GM23248 (cell line): ENCODE measurements at regions not wholly inside any gene's neighbourhood (a gene's known extent, or its start where the extent isn't known, plus 50 kb on each side); places are given as distances from the start of the nearest gene placed in this dataset.
A peak's percentile ranks its signal among the peaks of the same experiment; 100 is the strongest.

Experiments used
- DNase-seq: peaks from one replicate; pipeline ENCODE4 v3.0.0-alpha.2; 2015
- H2AFZ ChIP-seq: fragments of 200-600 bp; sonication (generic); 2 replicates; pipeline ENCODE4 v1.6.1; 2016; ENCODE audit warnings: antibody characterized with exemption
- H3F3A ChIP-seq: fragments of 200-600 bp; sonication (generic); 2 replicates; pipeline ENCODE4 v1.6.1; 2016; ENCODE audit warnings: mild to moderate bottlenecking, antibody characterized with exemption, mixed run types; ENCODE audit not compliant: insufficient read depth
- H3K27ac ChIP-seq: fragments of 200-600 bp; sonication (generic); 2 replicates; pipeline ENCODE4 v1.5.1; 2016; ENCODE audit warnings: mild to moderate bottlenecking
- H3K27me3 ChIP-seq: fragments of 200-600 bp; sonication (generic); replicated peaks from 2 replicates; pipeline ENCODE4 v1.6.1; 2016; ENCODE audit warnings: mild to moderate bottlenecking; ENCODE audit not compliant: insufficient read depth
- H3K36me3 ChIP-seq: fragments of 200-600 bp; sonication (generic); 2 replicates; pipeline ENCODE4 v1.6.1; 2016; ENCODE audit warnings: low read depth, mild to moderate bottlenecking
- H3K4me1 ChIP-seq: fragments of 200-600 bp; sonication (generic); 2 replicates; pipeline ENCODE4 v1.6.1; 2016; ENCODE audit warnings: mild to moderate bottlenecking; ENCODE audit not compliant: insufficient read depth
- H3K4me2 ChIP-seq: fragments of 200-600 bp; sonication (generic); one replicate; pipeline ENCODE4 v1.6.1; 2016; ENCODE audit warnings: mild to moderate bottlenecking; ENCODE audit not compliant: unreplicated experiment
- H3K4me3 ChIP-seq: fragments of 200-600 bp; sonication (generic); 2 replicates; pipeline ENCODE4 v1.5.1; 2016; ENCODE audit warnings: mild to moderate bottlenecking
- H3K79me2 ChIP-seq: fragments of 200-600 bp; sonication (generic); 2 replicates; pipeline ENCODE4 v1.6.1; 2016; ENCODE audit warnings: mild to moderate bottlenecking; ENCODE audit not compliant: insufficient read depth
- H3K9ac ChIP-seq: fragments of 200-600 bp; sonication (generic); 2 replicates; pipeline ENCODE4 v1.6.1; 2016; ENCODE audit warnings: mild to moderate bottlenecking
- H3K9me2 ChIP-seq: fragments of 200-600 bp; sonication (generic); 2 replicates; pipeline ENCODE4 v1.6.1; 2016; ENCODE audit warnings: mixed run types, mild to moderate bottlenecking, moderate library complexity; ENCODE audit not compliant: insufficient read depth
- H3K9me3 ChIP-seq: fragments of 200-600 bp; sonication (generic); one replicate; pipeline ENCODE4 v1.6.1; 2017; ENCODE audit warnings: low read depth
- H4K20me1 ChIP-seq: fragments of 200-600 bp; sonication (generic); 2 replicates; pipeline ENCODE4 v1.6.0; 2016; ENCODE audit not compliant: insufficient read depth
- EZH2 ChIP-seq: fragments of 200-600 bp; sonication (generic); IDR thresholded peaks from 2 replicates; pipeline ENCODE4 v1.6.1; 2018; ENCODE audit warnings: antibody characterized with exemption, mild to moderate bottlenecking; ENCODE audit not compliant: insufficient read depth, poor library complexity, severe bottlenecking
- EZH2phosphoT487 ChIP-seq: fragments of 200-600 bp; sonication (generic); IDR thresholded peaks from 2 replicates; pipeline ENCODE4 v1.6.1; 2018; ENCODE audit warnings: antibody characterized with exemption, moderate library complexity, mild to moderate bottlenecking, low read depth; ENCODE audit not compliant: insufficient read depth
- WGBS, 2 experiments: methylation state at CpG; one replicate each; pipeline ENCODE4 v1.1.6; 2015 to 2017; ENCODE audit warnings: low lambda C conversion rate in 2 of 2, low coverage in 1 of 2; ENCODE audit errors: missing lambda C conversion rate in 2 of 2; 5-methylcytosine and 5-hydroxymethylcytosine counted together
- in situ Hi-C: fragments of 300-500 bp; cut with MboI; formaldehyde crosslinking; loops from 2 replicates; pipeline ENCODE4 v1.15.0; 2020

DNA sequence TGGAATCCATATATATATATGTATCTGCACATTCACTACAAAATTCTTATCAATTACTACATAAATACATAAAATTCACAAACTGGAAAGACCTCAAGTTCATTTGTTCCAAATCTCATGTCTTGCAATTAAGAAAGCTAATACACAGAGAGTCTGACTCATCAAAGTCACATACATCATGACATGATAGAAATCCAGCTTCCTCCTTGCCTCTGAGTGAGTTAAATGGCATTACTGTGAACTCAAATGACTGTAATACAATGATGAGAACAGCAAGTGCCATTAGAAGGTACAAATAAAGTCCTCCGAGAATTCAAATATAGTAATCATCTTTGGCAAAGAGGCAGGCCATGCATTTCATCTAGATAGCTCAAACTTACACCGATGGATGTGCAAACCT lies 55.1 kb upstream of the AGTR1 start:
- H3K4me2 ChIP-seq, result no peak overlapping the region
- WGBS, 2 experiments, result 84% methylated on average over 2 of the region's 2 CpGs
- no peaks in the 10 kb centered on the region for H3K79me2 ChIP-seq
- TF ChIP-seq EZH2phosphoT487, result no peak
- no peak for TF ChIP-seq EZH2
- DNase-seq, result peak; percentile 58
- H3K4me1 ChIP-seq, result peaks cover 34% of the 10 kb centered on the region
- H3K27me3 ChIP-seq, result no peaks in the 10 kb centered on the region
- H3K9ac ChIP-seq, result no peak overlapping the region
- no peaks in the 10 kb centered on the region for H3K9me3 ChIP-seq
- H4K20me1 ChIP-seq, result no peaks in the 10 kb centered on the region
- in situ Hi-C loops, result no loop called here
- no peak overlapping the region for H3K4me3 ChIP-seq
- no peaks in the 10 kb centered on the region for H3K36me3 ChIP-seq
- no peaks in the 10 kb centered on the region for H3K9me2 ChIP-seq
- H3K27ac ChIP-seq, result peak overlapping the region; percentile 46; the same call in 1 of the 2 replicates
- peaks cover 32% of the 10 kb centered on the region for H3F3A ChIP-seq
- H2AFZ ChIP-seq, result 0 out of 2 replicates have a peak overlapping the region, but pooled peaks have one; percentile 34

DNA sequence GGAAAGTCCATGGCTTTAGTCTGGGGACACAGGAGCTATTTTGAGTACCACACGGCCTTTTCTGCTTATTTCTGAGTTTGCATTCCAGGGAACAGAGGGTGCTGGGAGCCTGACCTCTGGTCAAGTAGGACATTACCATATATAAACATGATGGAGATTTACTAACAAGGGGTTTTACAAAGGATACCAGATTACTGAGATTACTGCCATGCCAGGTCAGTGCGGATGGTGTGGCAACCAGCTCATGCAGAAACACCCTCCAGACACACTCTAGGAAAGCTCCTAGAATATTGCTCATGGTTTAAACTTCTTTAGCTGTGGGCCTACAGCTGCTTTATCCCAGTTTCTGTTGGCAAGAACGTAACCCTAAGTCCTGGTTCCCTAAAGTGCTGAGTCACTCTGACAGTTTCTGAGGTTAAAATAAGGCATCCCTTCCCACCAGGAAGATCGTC lies 54.3 kb upstream of the AGTR1 start:
- H3K27ac ChIP-seq, result peak overlapping the region; percentile 46
- no peaks in the 10 kb centered on the region for H3K36me3 ChIP-seq
- no peaks in the 10 kb centered on the region for H3K9me3 ChIP-seq
- no peak overlapping the region for H3K9ac ChIP-seq
- TF ChIP-seq EZH2 (no peak), EZH2phosphoT487 (no peak)
- no peak overlapping the region for H3K4me2 ChIP-seq
- peaks cover 37% of the 10 kb centered on the region for H3F3A ChIP-seq
- no peak overlapping the region for H3K4me3 ChIP-seq
- peaks cover 42% of the 10 kb centered on the region for H3K4me1 ChIP-seq
- no peaks in the 10 kb centered on the region for H3K27me3 ChIP-seq
- 59 to 63% methylated on average over 4 of the region's 4 CpGs for WGBS, 2 experiments
- no peaks in the 10 kb centered on the region for H3K79me2 ChIP-seq
- in situ Hi-C loops, result no loop called here
- H3K9me2 ChIP-seq, result no peaks in the 10 kb centered on the region
- H4K20me1 ChIP-seq, result no peaks in the 10 kb centered on the region
- peak; percentile 67 for DNase-seq
- H2AFZ ChIP-seq, result peak overlapping the region; percentile 34; the same call in 1 of the 2 replicates

DNA sequence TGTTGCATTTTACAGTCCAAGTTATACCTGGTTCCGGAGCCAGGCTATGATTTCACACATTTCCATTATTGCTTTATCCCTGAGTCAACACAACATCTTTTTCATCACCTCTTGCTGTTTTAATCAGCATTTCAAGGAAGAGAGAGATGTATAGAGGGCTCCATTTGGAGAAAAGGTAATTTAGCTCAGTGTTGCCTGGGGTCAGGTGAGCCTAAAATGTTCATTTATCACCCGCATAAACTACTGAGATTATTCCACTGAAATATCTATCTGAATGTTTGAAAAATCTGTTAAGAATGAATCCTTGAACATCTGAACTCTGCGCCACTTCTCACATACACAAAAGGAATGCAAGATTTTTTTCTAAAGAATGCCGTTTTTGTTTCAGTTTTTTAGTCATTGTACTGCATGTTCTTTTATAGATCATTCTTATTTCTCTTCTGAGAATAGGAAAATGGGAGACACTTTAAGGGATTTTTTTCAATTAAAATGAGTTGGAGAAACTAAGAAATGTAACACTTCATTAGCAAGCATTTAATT lies 51.5 kb upstream of the AGTR1 start:
- Histone ChIP-seq H3K27me3 (no peaks in the 10 kb centered on the region), H3K4me2 (peak overlapping the region; percentile 77), H3K4me1 (peaks cover 58% of the 10 kb centered on the region), H3K9me2 (no peaks in the 10 kb centered on the region), H3K79me2 (no peaks in the 10 kb centered on the region), H3K27ac (peak overlapping the region; percentile 61), H3F3A (peaks cover 57% of the 10 kb centered on the region), H3K9me3 (no peaks in the 10 kb centered on the region), H4K20me1 (no peaks in the 10 kb centered on the region), H3K9ac (peak overlapping the region; percentile 15; the same call in 1 of the 2 replicates), H2AFZ (peak overlapping the region; percentile 74), H3K36me3 (no peaks in the 10 kb centered on the region), H3K4me3 (peak overlapping the region; percentile 27)
- peak; percentile 65 for DNase-seq
- in situ Hi-C loops, result no loop called here
- no peak for TF ChIP-seq EZH2
- WGBS, 2 experiments, result 26% methylated on average over 4 of the region's 4 CpGs
